ENCODE measurements at regions not wholly inside any gene's neighbourhood (a gene's known extent, or its start where the extent isn't known, plus 50 kb on each side); places are given as distances from the start of the nearest gene placed in this dataset.
"Not testable (repeated sequence)": the region's sequence is repeated elsewhere in the genome, so short reads cannot be mapped to it uniquely, and the experiment has no call there.

DNA sequence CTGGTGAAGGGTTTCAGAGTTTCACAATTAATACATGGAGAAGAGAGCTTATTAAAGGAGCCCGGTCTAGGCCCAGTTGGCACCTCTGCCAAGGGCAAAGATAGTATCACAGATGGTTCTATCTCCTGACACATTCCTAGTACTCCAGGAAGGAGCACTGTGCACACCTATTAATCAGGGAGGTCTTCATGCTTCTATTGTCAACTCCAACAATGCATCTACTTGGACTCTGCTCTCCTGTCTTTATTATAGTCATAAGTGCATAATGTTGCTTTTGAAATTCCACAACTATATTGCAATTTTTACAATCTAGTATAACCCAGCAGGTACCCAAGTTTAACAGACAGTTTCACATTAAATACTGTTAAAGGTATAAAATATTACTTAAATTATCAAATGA, 174.5 kb upstream of the TSC22D1 start:
- no peak for DNase-seq (ENCODE audit: low read depth in 2 of 2)

GRCh38 chr13:44749906-44750305, 173.8 kb upstream of the TSC22D1 start:
- no peak for DNase-seq (ENCODE audit: low read depth in 2 of 2)

DNA sequence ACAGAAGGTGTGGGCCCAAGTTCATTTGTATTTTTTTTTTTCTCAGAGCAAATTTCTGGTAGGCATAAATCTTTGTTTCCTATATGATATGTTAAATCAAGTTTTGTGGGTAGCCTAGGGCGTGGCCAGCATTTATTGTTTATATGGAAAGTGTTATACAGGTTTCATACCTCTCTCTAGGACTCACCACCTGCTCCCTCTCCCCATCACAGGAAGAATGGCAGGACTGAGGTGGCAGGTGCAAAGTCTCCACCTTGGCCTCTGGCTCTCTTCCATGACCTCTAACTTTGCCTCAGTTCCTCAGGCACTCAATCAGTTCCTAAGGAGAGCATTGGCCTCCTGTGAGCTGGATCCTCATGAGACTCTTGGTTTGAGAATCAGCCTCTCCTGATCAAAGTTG, 172.3 kb upstream of the TSC22D1 start:
- no peak for DNase-seq (ENCODE audit: low read depth in 2 of 2)

DNA sequence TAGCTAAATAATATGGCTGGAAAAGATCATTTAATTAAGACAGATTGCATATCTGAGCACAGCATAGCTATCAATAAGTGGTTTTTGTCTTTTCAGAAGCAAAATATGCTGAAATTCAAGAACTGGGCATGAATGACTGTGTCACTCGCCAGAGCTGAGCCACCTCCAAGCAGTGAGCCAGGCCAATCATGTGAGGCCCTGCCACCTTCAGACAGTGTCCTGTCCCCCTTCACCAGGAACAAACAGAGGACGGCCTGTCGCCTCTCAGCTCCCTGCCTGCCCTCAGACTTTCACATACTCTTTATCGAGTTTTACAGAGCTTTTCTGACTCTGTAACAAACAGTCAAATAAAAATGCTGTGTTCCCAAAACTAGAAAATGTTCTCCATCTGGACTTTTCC, 171.0 kb upstream of the TSC22D1 start:
- DNase-seq (ENCODE audit: low read depth in 2 of 2), result no peak

- DNase-seq (ENCODE audit: low read depth in 2 of 2), result no peak
These were observed 170.6 kb upstream of the TSC22D1 start for GRCh38 chr13:44746690-44747089.

GRCh38 chr13:44744880-44745633, 168.9 kb upstream of the TSC22D1 start:
- DNase-seq (ENCODE audit: low read depth in 2 of 2), result no peak

DNA sequence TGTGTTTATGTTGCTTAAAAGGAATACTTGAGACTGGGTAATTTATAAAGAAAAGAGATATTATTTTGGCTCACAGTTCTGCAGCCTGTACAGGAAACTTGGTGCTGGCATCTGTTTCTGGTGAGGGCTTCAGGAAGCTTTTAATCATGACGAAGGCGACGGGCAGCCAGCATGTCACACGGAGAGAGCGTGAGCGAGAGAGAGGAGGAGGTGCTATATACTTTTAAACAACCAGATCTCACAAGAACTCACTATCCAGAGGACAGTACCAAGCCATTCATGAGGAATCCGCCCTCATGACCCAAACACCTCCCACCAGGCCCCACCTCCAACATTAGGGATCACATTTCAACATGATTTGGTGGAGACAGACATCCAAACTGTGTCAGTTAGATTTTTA, 163.4 kb upstream of the TSC22D1 start:
- no peak for DNase-seq (ENCODE audit: low read depth in 2 of 2)

DNA sequence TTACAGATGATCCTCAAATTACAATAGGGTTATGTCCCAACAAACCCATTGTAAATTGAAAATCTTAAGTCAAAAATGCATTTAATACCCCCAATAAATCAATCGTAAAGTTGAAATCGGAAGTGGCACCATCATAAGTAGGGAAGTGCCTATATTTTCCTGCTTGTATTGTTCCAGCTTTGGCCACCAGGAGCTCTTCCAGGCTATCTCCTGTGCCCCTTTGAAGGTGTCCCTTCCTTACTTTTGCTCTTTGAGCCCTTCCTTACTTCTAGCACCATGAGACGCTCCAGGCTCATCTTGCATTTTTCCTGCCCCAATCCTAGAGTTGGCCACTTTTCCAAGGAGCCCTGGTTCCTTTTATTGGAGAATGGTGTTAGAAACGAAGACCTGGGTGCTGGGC, 163.0 kb upstream of the TSC22D1 start:
- no peak for DNase-seq (ENCODE audit: low read depth in 2 of 2)

DNA sequence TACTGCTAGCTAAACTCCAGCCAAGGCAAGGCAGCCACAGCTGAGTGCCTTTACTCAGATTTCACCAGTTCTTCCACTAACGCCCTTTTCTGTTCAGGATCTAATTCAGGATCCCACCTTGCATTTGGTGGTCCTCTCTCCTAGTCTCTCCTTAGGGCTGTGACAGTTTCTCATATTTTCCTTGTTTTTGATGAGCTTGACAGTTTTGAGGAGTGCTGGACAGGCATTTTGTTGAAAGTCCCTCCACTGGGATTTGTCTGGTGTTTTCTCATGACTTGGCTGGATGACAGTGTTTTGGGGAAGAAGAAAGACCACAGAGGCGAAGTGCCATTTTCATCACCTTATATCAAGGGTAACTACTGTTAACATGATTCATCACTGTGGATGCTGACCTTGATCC, 162.3 kb upstream of the TSC22D1 start:
- no peak for DNase-seq (ENCODE audit: low read depth in 2 of 2)

DNA sequence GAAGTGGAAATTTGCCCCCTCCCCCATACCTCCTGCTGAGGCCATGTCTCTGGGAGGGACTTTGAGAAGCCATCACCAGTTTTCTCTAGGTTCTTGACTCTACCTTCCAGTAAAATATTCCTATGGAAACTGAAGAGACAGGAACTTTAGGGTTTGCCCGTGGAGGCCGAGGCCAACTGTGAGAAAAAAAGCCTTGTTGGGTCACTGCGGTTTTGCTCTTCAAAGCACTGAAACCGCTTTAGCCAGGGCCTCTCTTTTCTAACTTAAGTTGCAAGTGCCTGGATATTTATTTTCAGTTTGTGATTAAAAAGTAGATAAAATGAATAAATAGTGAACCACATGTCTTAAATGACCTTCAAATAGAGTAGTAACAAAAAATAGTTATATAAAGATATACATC, 159.7 kb upstream of the TSC22D1 start:
- DNase-seq (ENCODE audit: low read depth in 2 of 2), result no peak

- no peak for DNase-seq (ENCODE audit: low read depth in 2 of 2)
These were observed 158.1 kb upstream of the TSC22D1 start for GRCh38 chr13:44734201-44734707.

GRCh38 chr13:44732503-44733098, 156.5 kb upstream of the TSC22D1 start:
- no peak for DNase-seq (ENCODE audit: low read depth in 2 of 2)

DNA sequence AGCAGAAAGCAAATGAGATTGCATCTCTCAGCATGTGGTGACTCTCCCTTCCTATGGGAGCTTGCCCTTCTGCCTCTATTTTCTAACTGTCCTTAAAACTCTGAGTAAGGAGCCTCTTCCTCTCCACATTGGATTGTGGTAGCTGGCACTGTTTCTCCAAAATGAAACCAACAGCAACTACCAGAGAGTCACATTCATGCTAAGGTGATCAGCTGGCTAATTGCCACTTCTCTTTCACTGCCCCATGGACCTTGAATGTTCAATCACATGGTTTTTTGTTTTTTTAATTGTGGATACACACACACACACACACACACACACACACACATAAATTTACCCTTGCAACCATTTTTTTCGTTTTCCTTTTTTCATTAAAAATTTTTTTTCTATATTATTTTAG, 154.7 kb upstream of the TSC22D1 start:
- no peak for DNase-seq (ENCODE audit: low read depth in 2 of 2)

DNA sequence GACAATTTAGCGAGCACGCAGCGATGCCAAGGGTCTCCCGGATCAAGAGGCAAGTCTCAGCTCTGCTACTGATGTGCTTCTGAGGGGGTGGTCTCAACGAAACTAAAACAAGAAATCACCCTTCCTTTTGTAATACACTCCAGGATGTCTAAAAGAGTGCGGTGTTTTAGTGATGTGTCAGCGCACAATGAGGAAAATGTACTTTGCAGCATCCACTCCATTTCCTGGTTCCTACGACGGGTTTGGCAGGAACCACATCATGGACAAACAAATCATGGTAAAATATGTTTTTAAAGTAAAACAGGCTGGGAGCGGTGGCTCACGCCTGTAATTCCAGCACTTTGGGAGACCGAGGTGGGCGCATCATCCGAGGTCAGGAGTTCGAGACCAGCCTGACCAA, 154.0 kb upstream of the TSC22D1 start:
- no peak for DNase-seq (ENCODE audit: low read depth in 2 of 2)

DNA sequence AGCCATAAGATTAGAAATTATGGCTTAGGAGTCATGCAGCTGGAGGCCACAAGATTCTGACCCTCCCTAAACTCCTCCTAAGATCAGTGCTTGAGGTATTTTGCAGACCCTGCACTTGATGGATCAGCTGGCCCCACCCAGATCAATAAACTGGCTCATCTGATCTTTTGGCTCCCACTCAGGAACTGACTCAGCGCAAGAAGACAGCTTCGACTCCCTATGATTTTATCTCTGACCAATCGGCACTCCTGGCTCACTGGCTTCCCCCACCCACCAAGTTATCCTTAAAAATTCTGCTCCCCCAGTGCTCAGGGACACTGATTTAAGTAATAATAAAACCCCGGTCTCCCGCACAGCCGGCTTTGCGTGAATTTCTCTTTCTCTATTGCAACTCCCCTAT, 151.5 kb upstream of the TSC22D1 start:
- not testable (repeated sequence) for DNase-seq (ENCODE audit: low read depth in 2 of 2)

GRCh38 chr13:44726778-44727177, 150.6 kb upstream of the TSC22D1 start:
- no peak for DNase-seq (ENCODE audit: low read depth in 2 of 2)

DNA sequence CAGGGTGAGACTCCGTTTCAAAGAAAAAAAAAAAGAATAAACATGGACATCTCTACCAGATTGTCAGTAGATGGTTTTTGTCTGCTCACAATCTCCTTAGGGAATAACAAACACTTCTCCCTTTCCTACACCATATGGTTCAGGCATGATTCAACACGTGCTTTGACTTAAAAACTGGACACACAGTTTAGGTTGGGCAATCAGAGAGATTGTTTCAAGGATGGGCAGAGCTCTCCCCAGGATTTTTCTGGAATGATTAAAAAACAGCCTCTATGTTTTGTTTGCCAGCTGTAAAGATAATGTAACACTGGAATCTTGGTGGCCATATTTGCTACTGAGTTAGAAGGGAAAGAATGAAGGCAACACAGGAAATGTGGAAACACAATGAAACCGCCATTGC, 150.1 kb upstream of the TSC22D1 start:
- DNase-seq (ENCODE audit: low read depth in 2 of 2), result no peak

- no peak for DNase-seq (ENCODE audit: low read depth in 2 of 2)
These were observed 143.9 kb upstream of the TSC22D1 start for GRCh38 chr13:44719857-44720671.

DNA sequence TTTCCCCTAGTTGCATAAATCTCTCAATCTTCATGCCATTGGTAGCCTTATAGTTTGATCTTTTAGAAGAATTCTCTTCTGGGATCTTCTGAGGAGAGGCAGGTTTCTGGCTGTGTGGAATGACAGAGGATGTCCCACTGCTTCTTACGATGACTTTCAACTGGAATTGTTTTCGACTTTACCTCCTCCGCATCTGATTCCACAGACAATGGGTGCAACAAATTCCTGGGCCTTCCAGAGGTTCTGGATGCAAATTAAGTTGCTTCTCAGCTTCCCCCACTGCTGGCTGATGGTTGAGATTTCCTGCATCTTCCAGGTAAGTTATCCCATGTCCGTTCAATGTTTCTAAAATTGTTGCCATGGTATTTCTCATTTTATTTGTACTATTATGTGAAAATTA, 142.3 kb upstream of the TSC22D1 start:
- no peak for DNase-seq (ENCODE audit: low read depth in 2 of 2)

DNA sequence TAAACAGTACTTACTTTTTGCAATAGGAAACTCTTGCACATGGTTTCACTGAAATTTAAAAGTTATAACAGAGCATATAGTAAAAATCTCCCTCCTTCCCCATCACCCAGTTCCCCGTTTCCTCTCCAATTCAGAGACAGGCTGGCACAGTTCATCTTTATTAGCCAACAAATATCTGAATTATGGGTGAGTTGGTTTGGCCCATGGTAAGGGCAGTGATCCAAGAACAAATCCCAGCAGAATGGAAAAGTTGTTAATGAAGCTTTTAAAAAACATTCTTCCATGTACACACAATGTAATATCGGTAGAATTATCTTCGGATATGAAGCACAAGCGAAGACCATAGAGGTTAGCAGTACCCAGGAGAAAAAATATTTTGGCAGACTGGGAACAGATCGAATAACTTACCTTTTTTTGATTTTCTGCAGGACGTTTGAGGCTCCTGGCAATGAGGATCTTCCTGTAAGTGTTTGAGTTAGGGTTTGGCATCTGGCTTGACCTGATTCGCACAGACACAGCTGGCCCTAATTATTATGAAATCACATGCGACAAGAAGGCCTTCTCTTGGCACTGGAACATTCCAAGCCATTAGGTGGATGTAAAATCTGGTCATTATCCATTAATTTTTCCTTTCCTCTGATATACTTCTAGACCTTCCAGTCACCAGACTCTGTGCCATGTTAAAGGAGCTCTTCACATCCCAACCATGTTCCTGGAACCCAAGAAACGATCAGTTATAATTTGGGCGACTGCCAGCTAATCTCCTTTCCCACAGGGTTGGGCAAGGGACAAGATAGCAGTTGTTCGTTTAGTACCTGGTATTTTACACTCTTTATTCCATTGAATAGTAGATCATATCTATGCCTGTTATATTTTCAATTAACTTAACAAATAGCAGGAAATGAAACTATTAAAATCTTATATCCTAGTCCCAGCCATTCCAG, 139.4 kb upstream of the TSC22D1 start:
- DNase-seq (ENCODE audit: low read depth in 2 of 2), result no peak

GRCh38 chr13:44713788-44714469, 137.8 kb upstream of the TSC22D1 start:
- DNase-seq (ENCODE audit: low read depth in 2 of 2), result no peak
